Brain microvascular endothelial cell (primary cell): ENCODE measurements at regions not wholly inside any gene's neighbourhood (a gene's known extent, or its start where the extent isn't known, plus 50 kb on each side); places are given as distances from the start of the nearest gene placed in this dataset.

Experiments
- DNase-seq: peaks from one replicate; pipeline ENCODE4 v3.0.0-alpha.2; 2020
- H3K27ac ChIP-seq: fragments of 250-450 bp; sonication (Bioruptor Pico); 2 replicates; pipeline ENCODE4 v1.5.1; 2020; ENCODE audit warnings: mild to moderate bottlenecking, moderate library complexity
- H3K27me3 ChIP-seq: fragments of 250-450 bp; sonication (Bioruptor Pico); replicated peaks from 2 replicates; pipeline ENCODE4 v1.5.1; 2020; ENCODE audit warnings: mild to moderate bottlenecking
- H3K36me3 ChIP-seq: fragments of 250-450 bp; sonication (Bioruptor Pico); replicated peaks from 2 replicates; pipeline ENCODE4 v1.5.1; 2020; ENCODE audit warnings: mild to moderate bottlenecking
- H3K4me3 ChIP-seq: 2 replicates; pipeline ENCODE4 v1.5.1; 2011; ENCODE audit warnings: low read depth, mild to moderate bottlenecking, control low read depth, low read length, moderate library complexity
- in situ Hi-C: cut with HindIII; loops from 2 replicates; pipeline ENCODE4 v1.10.0; 2017; ENCODE audit warnings: low sequenced_read_pairs, low pct_ligation_motif_present
- TF ChIP-seq, protein P1 (sequence below): IDR thresholded peaks from 2 replicates; pipeline ENCODE4 v1.5.1; 2011; ENCODE audit warnings: low read depth, mild to moderate bottlenecking, moderate library complexity, low read length, control low read depth, inconsistent platforms; ENCODE audit errors: missing control alignments

DNA sequence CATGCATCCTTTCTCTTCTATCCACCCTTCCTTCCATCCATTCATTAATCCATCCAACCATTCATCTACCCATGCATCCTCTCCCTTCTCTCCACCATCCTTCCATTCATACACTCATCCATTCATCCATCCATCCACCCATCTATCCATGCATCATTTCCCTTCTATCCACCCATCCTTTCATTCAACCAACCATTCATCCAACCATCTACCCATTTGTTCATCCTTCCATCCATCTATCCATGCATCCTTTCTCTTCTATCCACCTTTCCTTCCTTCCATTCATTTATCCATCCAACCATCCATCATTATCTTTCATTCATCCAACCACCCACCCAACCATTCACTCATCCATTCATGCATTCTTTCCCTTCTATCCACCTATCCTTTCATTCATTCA is 188.4 kb downstream of the NPHP4 start:
- TF ChIP-seq, protein P1, sequence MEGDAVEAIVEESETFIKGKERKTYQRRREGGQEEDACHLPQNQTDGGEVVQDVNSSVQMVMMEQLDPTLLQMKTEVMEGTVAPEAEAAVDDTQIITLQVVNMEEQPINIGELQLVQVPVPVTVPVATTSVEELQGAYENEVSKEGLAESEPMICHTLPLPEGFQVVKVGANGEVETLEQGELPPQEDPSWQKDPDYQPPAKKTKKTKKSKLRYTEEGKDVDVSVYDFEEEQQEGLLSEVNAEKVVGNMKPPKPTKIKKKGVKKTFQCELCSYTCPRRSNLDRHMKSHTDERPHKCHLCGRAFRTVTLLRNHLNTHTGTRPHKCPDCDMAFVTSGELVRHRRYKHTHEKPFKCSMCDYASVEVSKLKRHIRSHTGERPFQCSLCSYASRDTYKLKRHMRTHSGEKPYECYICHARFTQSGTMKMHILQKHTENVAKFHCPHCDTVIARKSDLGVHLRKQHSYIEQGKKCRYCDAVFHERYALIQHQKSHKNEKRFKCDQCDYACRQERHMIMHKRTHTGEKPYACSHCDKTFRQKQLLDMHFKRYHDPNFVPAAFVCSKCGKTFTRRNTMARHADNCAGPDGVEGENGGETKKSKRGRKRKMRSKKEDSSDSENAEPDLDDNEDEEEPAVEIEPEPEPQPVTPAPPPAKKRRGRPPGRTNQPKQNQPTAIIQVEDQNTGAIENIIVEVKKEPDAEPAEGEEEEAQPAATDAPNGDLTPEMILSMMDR = no peak
- Histone ChIP-seq H3K36me3 (no peaks in the 10 kb centered on the region), H3K27ac (no peak overlapping the region), H3K27me3 (no peaks in the 10 kb centered on the region), H3K4me3 (no peak overlapping the region)
- no peak for DNase-seq
- in situ Hi-C loops = no loop called here

DNA sequence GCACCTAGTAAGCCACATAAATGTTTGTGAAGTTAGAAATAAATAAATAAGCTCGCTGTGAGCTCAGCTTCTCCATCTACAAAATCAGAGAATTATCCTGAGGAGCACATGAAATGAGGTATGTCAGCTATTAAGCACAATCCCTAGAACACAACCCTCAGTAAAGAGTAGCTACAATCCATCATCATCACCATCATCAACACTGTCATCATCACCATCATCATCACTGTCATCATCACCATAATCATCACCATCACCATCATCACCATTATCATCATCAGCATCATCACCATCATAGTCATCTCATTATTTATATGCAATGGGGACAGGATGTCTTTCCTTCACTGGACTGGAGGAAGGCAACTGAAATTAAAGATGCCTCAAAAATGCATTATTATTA is 189.6 kb downstream of the NPHP4 start:
- Histone ChIP-seq H3K27me3 (no peaks in the 10 kb centered on the region), H3K4me3 (no peak overlapping the region), H3K27ac (no peak overlapping the region), H3K36me3 (no peaks in the 10 kb centered on the region)
- TF ChIP-seq, protein P1 = no peak
- in situ Hi-C loops = no loop called here
- DNase-seq = no peak

DNA sequence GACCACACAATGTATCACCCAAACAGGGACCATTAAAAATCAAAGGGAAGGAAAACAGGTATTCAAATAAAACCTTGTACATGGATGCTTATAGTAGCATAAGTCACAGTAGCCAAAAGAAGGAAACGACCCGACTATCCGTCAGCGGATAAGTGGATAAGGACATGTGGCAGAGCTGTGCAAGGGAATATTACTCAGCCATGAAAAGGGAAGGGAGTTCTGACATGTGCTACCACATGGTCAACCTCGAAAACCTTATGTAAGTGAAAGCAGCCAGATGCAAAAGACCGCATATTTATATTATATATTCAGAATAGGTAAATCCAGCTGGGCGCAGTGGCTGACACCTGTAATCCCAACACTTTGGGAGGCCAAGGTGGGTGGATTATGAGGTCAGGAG is 193.3 kb downstream of the NPHP4 start:
- no peaks in the 10 kb centered on the region for H3K27me3 ChIP-seq
- H3K4me3 ChIP-seq = no peak overlapping the region
- H3K27ac ChIP-seq = no peak overlapping the region
- no peaks in the 10 kb centered on the region for H3K36me3 ChIP-seq
- TF ChIP-seq, protein P1 = no peak
- in situ Hi-C loops = no loop called here
- no peak for DNase-seq

DNA sequence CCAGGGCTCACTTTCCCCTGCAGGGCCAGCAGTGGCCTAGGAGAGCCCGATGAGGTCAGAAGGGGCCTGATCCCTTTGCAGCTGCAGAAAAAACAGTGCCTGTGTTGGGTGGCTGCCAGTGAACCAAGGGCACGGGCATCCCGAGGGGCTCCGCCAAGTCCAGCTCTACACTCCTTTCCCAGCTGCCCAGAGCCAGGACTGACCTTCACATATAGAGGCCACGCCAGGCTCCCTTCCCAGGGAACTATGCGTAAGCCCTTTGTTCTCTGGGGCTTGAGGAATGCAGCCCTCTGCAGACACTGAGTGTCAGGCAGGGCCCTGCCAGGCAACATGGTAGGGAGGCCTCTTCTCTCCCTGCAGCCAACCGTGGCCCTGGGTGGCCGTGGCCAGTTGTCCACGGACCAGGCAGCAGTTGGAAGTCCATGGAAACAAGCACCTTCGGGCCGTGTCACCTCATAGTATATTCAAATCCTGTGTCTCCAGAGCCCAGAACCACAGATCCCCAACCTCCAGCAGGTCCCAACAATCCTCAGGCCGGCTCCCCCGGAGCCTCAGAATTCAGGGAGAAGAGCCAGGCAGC is 194.0 kb downstream of the NPHP4 start:
- H3K36me3 ChIP-seq = no peaks in the 10 kb centered on the region
- DNase-seq = no peak
- in situ Hi-C loops = no loop called here
- H3K27me3 ChIP-seq = no peaks in the 10 kb centered on the region
- TF ChIP-seq, protein P1 = no peak
- H3K4me3 ChIP-seq = no peak overlapping the region
- no peak overlapping the region for H3K27ac ChIP-seq

DNA sequence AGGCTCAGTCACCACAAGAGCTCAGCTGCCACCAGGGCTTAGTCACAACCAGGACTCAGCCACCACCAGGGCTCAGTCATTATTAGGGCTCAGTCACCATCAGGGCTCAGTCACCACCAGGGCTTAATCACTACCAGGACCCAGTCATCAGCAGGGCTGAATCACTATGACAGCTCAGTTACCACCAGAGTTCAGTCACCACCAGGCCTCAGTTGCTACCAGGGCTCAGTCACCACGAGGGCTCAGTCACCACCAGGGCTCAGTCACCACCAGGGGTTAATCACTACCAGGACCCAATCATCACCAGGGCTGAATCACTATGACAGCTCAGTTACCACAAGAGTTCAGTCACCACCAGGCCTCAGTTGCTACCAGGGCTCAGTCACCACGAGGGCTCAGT is 196.2 kb downstream of the NPHP4 start:
- TF ChIP-seq, protein P1 = no peak
- H3K4me3 ChIP-seq = no peak overlapping the region
- no peak overlapping the region for H3K27ac ChIP-seq
- DNase-seq = no peak
- H3K36me3 ChIP-seq = no peaks in the 10 kb centered on the region
- in situ Hi-C loops = no loop called here
- H3K27me3 ChIP-seq = no peaks in the 10 kb centered on the region

DNA sequence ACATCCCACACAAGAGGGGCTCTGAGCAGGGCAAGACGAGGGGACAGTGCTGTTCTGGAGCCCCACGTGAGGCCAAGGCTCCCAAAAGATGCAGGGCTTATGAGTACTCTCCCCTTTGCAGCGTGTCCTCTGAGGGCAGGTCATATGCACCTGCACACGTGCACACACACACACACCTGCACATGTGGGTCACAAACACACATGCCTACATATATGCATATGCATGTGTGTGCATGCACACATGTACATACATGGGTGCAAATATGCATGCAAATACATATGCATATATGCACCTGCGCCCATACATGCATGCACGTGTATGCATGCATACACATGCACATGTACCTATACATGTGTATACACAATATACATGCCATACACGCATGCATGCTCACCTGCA is 197.9 kb downstream of the NPHP4 start:
- H3K4me3 ChIP-seq = no peak overlapping the region
- no peaks in the 10 kb centered on the region for H3K27me3 ChIP-seq
- no peak for DNase-seq
- H3K36me3 ChIP-seq = no peaks in the 10 kb centered on the region
- TF ChIP-seq, protein P1 = no peak
- H3K27ac ChIP-seq = no peak overlapping the region
- in situ Hi-C loops = no loop called here
